Neural cell (in vitro differentiated cells): ENCODE measurements at regions not wholly inside any gene's neighbourhood (a gene's known extent, or its start where the extent isn't known, plus 50 kb on each side); places are given as distances from the start of the nearest gene placed in this dataset.

Source experiments
- EZH2 ChIP-seq: fragments of 200-600, 300-800 bp; shearing (Covaris generic), sonication (generic); IDR thresholded peaks from 2 replicates; pipeline ENCODE4 v1.6.1; 2014; ENCODE audit warnings: antibody characterized with exemption, low read length, borderline replicate concordance, mild to moderate bottlenecking; ENCODE audit not compliant: insufficient read depth, poor library complexity, severe bottlenecking
- RAD21 ChIP-seq: fragments of 450-650 bp; conservative IDR thresholded peaks from 2 replicates; pipeline ENCODE4 v1.6.1; 2014; ENCODE audit warnings: antibody characterized with exemption, mild to moderate bottlenecking, moderate library complexity
- TF ChIP-seq, protein P1 (sequence below): IDR thresholded peaks from 2 replicates; pipeline ENCODE4 v1.6.1; 2012; ENCODE audit warnings: borderline replicate concordance
- TF ChIP-seq, protein P2 (sequence below): fragments of 450-650 bp; IDR thresholded peaks from 2 replicates; pipeline ENCODE4 v1.5.1; 2014; ENCODE audit warnings: antibody characterized with exemption, mild to moderate bottlenecking, moderate library complexity; ENCODE audit not compliant: poor library complexity, severe bottlenecking

DNA sequence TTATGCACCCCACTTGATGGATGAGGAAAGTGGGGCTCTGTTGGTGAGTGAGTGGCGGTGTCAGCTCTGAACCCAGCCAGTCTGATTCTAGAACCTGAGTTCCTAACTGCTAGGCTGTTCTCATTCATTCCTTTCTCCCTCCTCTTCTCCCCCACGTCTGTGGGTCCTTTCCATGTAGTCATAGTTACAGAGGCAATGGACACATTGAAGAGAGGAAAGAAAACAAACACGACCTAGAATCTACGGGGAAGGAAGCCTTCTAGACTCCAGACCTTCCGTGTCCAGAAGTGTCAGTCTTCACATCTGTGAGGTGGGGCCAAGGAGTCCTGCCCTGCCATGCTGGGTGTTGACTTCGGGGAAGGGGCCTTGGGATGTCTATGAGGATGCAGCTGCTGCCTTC lies 115.8 kb upstream of the WNT4 start:
- TF ChIP-seq, protein P1, sequence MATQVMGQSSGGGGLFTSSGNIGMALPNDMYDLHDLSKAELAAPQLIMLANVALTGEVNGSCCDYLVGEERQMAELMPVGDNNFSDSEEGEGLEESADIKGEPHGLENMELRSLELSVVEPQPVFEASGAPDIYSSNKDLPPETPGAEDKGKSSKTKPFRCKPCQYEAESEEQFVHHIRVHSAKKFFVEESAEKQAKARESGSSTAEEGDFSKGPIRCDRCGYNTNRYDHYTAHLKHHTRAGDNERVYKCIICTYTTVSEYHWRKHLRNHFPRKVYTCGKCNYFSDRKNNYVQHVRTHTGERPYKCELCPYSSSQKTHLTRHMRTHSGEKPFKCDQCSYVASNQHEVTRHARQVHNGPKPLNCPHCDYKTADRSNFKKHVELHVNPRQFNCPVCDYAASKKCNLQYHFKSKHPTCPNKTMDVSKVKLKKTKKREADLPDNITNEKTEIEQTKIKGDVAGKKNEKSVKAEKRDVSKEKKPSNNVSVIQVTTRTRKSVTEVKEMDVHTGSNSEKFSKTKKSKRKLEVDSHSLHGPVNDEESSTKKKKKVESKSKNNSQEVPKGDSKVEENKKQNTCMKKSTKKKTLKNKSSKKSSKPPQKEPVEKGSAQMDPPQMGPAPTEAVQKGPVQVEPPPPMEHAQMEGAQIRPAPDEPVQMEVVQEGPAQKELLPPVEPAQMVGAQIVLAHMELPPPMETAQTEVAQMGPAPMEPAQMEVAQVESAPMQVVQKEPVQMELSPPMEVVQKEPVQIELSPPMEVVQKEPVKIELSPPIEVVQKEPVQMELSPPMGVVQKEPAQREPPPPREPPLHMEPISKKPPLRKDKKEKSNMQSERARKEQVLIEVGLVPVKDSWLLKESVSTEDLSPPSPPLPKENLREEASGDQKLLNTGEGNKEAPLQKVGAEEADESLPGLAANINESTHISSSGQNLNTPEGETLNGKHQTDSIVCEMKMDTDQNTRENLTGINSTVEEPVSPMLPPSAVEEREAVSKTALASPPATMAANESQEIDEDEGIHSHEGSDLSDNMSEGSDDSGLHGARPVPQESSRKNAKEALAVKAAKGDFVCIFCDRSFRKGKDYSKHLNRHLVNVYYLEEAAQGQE = no peak
- TF ChIP-seq RAD21 = no peak
- TF ChIP-seq, protein P2, sequence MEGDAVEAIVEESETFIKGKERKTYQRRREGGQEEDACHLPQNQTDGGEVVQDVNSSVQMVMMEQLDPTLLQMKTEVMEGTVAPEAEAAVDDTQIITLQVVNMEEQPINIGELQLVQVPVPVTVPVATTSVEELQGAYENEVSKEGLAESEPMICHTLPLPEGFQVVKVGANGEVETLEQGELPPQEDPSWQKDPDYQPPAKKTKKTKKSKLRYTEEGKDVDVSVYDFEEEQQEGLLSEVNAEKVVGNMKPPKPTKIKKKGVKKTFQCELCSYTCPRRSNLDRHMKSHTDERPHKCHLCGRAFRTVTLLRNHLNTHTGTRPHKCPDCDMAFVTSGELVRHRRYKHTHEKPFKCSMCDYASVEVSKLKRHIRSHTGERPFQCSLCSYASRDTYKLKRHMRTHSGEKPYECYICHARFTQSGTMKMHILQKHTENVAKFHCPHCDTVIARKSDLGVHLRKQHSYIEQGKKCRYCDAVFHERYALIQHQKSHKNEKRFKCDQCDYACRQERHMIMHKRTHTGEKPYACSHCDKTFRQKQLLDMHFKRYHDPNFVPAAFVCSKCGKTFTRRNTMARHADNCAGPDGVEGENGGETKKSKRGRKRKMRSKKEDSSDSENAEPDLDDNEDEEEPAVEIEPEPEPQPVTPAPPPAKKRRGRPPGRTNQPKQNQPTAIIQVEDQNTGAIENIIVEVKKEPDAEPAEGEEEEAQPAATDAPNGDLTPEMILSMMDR = no peak
- TF ChIP-seq EZH2 = no peak
